ENCODE measurements at regions not wholly inside any gene's neighbourhood (a gene's known extent, or its start where the extent isn't known, plus 50 kb on each side); places are given as distances from the start of the nearest gene placed in this dataset.

GRCh38 chr6:76330031-76330430 is 257.6 kb upstream of the IMPG1 start:
- DNase-seq (ENCODE audit: low read depth, low spot score) = no peak
- in situ Hi-C loops (cut with HindIII; ENCODE audit: low pct_unique_long_range_greater_than_20kb, low sequenced_read_pairs) = no loop called here
- CTCF ChIA-PET = no interaction called here
- no peaks in the 10 kb centered on the region for H3K36me3 ChIP-seq (ENCODE audit: control insufficient read depth, insufficient read depth, low read length)
- H3K9me3 ChIP-seq (ENCODE audit: control insufficient read depth, insufficient read depth, low read depth, low read length) = no peaks in the 10 kb centered on the region; the same call in 1 of the 2 replicates
- no peak for TF ChIP-seq CTCF (IDR thresholded peaks at IDR 0.05)
- no peak for TF ChIP-seq POLR2AphosphoS5 (IDR thresholded peaks at IDR 0.05; ENCODE audit: low read depth, low read length)
- TF ChIP-seq TCF7L2 (IDR thresholded peaks at IDR 0.05; ENCODE audit: low read depth, low read length) = no peak
- TF ChIP-seq REST (IDR thresholded peaks at IDR 0.05; ENCODE audit: insufficient read depth in 1 of 2, low read depth in 2 of 2, low read length in 1 of 2) = no peak
- TF ChIP-seq SIN3A (IDR thresholded peaks at IDR 0.05; ENCODE audit: borderline replicate concordance, insufficient read depth, low read depth, low read length) = no peak
- POLR2A ChIA-PET = no interaction called here
- BruUV-seq (replicated peaks) = no TSS peak
- intact Hi-C loops (cut with micrococcal nuclease; ENCODE audit: unreplicated experiment) = no loop called here
- ATAC-seq = no peak
- H3K4me1 ChIP-seq (ENCODE audit: control insufficient read depth, insufficient read depth, low read length) = no peaks in the 10 kb centered on the region
- no peak overlapping the region for H3K27ac ChIP-seq (ENCODE audit: low read length)
- H3K4me3 ChIP-seq (ENCODE audit: low read depth in 2 of 2, low read length in 2 of 2) = no peak overlapping the region
- H3K27me3 ChIP-seq (ENCODE audit: control insufficient read depth, insufficient read depth, low read length) = no peaks in the 10 kb centered on the region

- POLR2A ChIA-PET = no interaction called here
- no peak for DNase-seq (ENCODE audit: low read depth, low spot score)
- intact Hi-C loops (cut with micrococcal nuclease; ENCODE audit: unreplicated experiment) = no loop called here
- TF ChIP-seq SIN3A (IDR thresholded peaks at IDR 0.05; ENCODE audit: borderline replicate concordance, insufficient read depth, low read depth, low read length) (no peak), POLR2AphosphoS5 (IDR thresholded peaks at IDR 0.05; ENCODE audit: low read depth, low read length) (no peak), REST (IDR thresholded peaks at IDR 0.05; ENCODE audit: insufficient read depth in 1 of 2, low read depth in 2 of 2, low read length in 1 of 2) (no peak), TCF7L2 (IDR thresholded peaks at IDR 0.05; ENCODE audit: low read depth, low read length) (no peak), CTCF (IDR thresholded peaks at IDR 0.05) (no peak)
- no peaks in the 10 kb centered on the region for H3K36me3 ChIP-seq (ENCODE audit: control insufficient read depth, insufficient read depth, low read length)
- CTCF ChIA-PET = no interaction called here
- no TSS peak for BruUV-seq (replicated peaks)
- H3K4me1 ChIP-seq (ENCODE audit: control insufficient read depth, insufficient read depth, low read length) = no peaks in the 10 kb centered on the region
- no peak overlapping the region for H3K27ac ChIP-seq (ENCODE audit: low read length)
- H3K9me3 ChIP-seq (ENCODE audit: control insufficient read depth, insufficient read depth, low read depth, low read length) = no peaks in the 10 kb centered on the region; the same call in 1 of the 2 replicates
- no peak overlapping the region for H3K4me3 ChIP-seq (ENCODE audit: low read depth in 2 of 2, low read length in 2 of 2)
- H3K27me3 ChIP-seq (ENCODE audit: control insufficient read depth, insufficient read depth, low read length) = no peaks in the 10 kb centered on the region
- in situ Hi-C loops (cut with HindIII; ENCODE audit: low pct_unique_long_range_greater_than_20kb, low sequenced_read_pairs) = no loop called here
- no peak for ATAC-seq
These were observed 254.4 kb upstream of the IMPG1 start for GRCh38 chr6:76326871-76327270.

Data from Panc1 (cell line).